ENCODE measurements at regions not wholly inside any gene's neighbourhood (a gene's known extent, or its start where the extent isn't known, plus 50 kb on each side); places are given as distances from the start of the nearest gene placed in this dataset.
"Not testable (repeated sequence)": the region's sequence is repeated elsewhere in the genome, so short reads cannot be mapped to it uniquely, and the experiment has no call there.

DNA sequence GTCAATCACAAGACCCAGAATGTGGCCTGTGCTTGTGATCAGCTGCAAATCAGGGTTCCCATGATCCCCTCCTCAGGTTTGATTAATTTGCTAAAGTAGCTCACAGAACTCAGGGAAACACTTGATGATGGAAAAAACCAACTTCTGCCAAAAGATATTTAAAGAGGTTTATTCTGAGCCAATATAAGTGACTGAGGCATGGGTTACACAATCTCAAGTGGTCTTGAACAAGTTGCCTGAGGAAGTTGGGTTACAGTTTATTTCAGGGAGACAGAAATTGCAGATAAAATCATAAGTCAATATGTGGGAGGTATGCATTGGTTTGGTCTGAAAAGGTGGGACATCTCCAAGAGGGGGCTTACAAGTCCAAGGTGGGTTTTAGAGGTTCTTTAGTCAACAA is 243.1 kb downstream of the S1PR1 start:
- DNase-seq (ENCODE audit: low read depth) = no peak

DNA sequence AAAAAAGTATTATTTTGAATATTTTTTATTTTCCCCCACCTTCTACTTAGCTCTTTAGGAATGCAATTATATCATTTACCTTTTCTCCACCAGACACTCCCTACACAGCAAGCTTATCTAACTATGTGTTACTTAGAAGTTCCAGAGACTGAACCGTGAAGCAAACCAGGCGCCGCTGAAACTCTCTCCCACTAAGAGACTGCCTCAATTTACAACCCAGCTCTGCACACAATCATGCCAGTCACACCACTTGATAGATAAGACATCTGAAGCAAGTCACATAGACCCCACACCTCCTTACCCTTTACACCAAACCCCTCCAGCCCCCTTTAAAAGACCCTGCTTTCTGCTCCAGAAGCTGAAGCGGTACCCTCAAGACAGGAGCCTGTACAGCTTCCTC is 245.5 kb downstream of the S1PR1 start:
- DNase-seq (ENCODE audit: low read depth) = no peak

DNA sequence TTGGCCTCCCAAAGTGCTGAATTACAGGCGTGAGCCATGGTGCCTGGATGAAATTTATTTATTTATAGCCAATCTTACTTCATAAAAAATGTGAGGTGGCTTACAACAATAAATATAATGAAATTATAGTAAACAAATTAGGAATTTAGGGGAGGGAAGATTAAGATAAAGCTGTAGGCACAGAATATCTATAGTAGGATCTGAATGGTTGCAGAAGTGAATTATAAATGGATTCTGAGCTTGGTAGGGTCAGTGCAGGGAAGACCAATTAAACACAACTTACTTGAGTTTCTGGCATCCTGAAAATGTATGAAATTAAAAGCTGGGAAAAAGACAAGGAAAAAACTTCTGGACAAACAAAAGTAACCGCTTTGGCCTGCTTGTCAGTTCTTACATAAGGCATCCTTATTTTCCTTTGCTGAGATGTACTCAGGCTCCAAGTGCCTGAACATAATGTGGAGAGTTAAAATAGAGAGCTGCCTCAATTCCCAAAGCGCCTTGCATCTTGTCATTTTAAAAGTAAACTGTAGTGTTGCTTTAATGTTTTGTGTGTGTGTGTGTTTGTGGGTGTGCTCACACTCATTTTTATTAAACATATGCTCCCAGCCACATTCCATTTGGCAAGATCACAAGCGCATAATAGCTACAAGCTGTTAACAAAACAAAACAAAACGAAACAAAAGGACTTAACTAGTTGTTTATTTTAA is 247.3 kb downstream of the S1PR1 start:
- no peak for DNase-seq (ENCODE audit: low read depth)

DNA sequence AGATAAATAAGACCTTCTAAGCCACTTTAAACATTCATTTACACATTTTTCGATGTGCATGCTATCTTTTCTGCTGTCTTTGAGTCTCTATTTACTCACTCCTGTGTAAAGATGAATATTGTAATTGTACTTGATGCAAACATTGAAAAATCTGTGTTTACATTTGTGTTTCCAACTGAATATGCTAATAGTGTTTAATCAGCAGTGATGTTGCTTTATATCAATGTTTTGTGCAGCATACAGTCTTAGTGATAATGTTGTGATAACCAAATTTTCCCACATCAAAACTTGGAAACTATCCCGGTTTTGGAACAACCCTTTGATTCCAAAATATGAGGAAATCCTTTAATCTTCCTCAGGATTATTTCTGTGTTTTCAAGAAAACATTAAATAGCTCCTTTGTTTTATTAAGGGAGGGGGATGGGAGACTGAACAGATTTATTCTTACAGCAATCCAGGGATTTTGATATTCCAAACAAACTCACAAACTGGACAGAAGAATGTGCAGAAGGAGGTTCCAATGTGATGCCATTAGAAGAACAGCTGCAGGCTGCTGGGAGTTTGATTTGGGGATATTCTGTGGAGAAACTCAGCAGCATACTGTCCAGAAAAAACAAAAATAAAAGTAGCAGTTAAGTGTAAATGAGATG is 248.0 kb downstream of the S1PR1 start:
- no peak for DNase-seq (ENCODE audit: low read depth)

DNA sequence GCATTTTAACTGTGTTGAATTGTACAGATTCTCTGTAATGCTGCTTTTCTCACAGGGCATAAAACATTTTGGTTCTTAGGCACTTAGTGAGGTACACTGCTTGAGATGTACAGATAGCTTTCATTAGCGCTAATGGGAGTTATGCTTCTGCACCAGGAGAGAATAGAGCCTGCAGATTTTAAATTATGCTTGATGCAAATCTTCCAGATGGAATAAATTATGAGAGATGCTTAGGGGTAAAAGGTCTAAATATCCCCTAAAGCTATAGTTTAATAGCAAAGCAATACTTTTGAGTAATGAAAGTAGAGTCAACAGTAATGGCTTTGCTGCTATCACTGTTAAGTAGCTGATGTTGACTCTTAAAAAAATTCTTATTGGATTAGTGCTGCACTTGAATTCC is 248.9 kb downstream of the S1PR1 start:
- DNase-seq (ENCODE audit: low read depth) = no peak

DNA sequence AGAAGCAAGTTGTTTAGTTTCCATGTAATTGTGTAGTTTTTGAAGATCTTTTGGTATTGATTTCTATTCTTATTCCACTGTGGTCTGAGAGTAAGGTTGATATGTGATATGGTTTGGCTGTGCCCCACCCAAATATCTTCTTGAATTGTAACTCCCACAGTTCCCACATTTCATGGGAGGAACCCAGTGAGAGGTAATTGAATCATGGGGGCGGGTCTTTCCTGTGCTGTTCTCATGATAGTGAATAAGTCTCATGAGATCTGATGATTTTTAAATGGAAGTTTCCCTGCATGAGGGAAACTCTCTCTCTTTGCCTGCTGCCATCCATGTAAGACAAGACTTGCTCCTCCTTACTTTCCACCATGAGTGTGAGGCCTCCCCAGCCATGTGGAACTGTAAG is 255.3 kb downstream of the S1PR1 start:
- DNase-seq (ENCODE audit: low read depth) = not testable (repeated sequence)

DNA sequence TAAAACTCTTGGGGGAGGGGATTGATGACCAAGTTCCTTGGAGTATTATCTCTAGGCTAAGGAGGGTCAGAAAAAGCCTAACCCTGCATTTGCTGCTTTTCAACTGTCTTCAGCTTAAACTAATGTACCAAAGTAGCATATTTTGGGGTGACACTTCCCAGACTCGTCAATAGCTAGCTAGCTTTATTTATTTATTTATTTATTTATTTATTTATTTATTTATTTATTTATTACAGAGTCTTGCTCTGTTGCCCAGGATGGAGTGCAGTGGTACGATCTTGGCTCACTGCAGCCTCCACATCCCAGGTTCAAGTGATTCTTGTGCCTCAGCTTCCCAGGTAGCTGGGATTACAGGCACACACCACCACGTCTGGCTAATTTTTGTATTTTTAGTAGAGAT is 257.1 kb downstream of the S1PR1 start:
- DNase-seq (ENCODE audit: low read depth) = not testable (repeated sequence)

DNA sequence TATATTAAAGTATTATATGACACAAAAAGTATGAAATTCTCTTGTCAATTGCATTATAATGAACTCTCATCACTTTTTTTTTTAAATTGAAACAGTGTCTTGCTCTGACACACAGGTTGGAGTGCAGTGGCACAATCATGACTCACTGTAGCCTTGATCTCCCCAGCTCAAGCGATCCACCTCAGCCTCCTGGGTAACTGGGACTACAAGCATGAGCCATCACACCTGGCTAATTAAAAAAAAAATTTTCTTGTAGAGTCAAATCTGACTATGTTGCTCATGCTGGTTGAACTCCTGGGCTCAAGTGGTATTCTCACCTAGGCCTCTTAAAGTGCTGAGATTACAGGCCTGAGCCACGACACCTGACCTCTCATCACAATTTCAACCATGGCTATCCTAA is 259.3 kb downstream of the S1PR1 start:
- no peak for DNase-seq (ENCODE audit: low read depth)

DNA sequence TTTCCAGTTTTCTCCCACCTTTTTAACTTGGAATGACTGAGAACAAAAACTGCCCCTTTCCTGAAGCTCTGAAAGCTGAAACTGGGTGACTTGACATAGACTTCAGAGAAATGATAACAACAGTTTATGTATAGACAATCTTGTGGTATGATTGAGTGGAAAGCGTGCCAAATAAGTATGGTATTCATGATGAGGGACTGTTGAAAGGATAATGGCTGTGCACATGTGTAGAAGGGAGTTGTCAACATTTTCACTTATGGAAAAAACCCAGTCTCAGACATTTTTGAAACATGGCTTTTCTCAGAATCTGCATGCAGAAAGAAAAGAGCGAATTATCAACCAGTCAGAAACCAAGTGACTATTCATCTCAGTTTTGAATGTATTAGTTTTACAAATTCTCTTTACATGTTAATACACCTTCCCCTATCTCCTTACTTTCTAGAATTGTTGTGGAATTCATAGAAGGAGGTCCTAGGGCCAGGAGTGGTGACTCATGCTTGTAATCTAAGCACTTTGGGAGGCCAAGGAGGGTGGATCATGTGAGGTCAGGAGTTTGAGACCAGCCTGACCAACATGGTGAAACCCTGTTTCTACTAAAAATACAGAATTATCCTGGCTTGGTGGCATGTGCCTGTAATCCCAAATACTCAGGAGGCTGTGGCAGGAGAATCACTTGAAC is 261.2 kb downstream of the S1PR1 start:
- no peak for DNase-seq (ENCODE audit: low read depth)

DNA sequence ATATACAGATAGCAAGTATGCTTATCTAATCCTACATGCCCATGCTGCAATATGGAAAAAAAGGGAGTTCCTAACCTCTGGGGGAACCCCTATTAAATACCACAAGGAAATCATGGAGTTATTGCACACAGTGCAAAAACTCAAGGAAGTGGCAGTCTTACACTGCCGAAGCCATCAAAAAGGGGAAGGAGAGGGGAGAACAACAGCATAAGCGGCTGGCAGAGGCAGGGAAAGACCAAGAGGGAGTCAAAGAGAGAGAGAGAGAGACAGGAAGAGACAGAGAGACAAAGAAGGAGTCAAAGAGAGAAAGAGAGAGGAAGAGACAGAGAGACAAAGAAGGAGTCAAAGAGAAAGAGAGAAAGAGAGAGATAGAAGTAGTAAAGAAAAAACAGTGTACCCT is 267.3 kb downstream of the S1PR1 start:
- not testable (repeated sequence) for DNase-seq (ENCODE audit: low read depth)

DNA sequence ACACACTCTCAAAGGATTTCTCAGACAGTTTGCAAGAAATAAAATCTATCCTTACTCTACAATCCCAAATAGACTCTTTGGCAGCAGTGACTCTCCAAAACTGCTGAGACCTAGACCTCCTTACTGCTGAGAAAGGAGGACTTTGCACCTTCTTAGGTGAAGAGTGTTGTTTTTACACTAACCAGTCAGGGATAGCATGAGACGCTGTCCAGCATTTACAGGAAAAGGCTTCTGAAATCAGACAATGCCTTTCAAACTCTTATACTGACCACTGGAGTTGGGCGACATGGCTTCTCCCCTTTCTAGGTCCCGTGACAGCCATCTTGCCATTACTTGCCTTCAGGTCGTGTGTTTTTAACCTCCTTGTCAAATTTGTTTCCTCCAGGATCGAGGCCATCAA is 268.4 kb downstream of the S1PR1 start:
- DNase-seq (ENCODE audit: low read depth) = not testable (repeated sequence)

DNA sequence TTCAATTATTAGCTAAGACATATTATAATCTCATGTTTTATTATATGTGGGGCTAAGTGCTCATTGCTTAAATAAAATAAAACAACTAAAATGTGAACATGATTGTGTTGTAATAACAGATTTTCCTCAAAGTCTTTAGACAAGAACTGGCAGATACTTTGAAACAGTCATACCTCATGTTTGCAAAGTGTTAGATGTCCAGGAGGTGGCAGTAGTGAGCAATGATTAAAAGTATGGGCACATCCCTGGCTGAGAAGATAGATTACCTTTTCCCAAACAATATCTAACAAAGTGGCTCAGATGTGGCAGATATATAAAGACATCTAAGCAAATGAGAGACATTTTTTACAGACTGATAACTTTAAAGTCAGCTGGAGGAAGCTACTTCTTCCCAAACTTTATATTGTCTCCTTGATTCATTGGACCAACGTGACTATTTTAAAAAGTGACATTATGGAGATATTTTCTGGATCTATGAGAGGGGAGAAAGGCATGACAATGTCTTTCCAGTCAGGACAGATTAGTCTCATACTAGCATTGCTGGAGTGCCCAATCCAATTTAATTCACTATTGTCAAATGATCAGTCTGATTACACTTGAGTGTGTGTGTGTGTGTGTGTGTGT is 269.8 kb downstream of the S1PR1 start:
- peak; percentile 48 for DNase-seq (ENCODE audit: low read depth)

DNA sequence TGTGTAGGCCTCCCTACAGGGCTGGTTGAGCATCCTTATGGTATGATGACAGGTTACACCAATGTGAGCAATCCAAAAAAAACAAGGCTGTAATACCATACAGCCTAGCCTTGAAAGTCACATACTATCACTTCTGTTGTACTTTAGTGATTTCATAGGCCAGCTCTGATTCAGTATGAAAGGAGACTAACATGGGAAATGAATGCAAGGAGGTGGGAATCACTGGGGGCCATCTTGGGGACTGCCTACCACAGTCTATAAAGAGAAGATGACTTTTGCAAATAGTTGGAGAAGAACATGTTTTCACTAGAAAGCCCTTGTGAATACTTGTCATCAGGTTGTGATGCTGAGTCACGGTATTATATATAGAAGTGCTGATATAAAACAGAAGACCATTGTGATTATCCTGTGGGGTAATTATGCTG is 270.7 kb downstream of the S1PR1 start:
- DNase-seq (ENCODE audit: low read depth) = no peak

DNA sequence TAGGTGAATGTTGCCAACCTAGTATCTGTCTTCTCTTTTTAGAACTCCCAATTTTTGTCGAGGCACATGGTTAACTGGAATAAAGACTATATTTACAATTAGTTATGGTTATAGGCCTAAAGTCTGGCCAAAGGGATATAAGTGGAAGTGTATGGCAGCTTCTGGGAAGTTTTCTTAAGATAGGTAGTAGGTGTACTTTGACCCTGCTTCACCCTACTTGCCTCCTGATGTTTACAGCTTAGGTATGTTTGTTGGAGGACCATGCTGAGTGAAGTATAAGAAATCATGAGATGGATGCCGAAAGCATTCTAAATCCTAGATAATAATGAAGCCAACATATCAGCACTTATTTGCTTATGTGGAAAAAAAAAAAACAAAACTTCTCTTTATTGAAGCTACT is 272.1 kb downstream of the S1PR1 start:
- DNase-seq (ENCODE audit: low read depth) = no peak

DNA sequence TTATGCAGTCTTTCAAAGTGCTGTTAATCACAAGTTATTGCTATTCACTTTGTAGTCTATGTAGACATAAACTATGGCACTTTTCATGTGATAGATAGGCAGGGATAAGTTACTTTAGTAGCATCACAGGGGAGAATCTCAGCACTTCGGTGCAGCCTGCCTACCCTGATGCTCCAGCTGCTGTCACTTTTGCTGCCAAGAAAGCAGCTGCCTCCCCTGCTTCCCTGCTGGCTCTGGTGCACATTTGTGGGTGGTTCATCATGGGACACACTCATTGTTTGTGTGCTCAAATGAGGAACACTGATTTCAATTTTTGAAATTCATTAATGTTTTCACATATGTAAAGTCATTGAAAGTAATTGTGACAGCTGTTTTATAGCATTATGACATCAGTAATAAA is 272.6 kb downstream of the S1PR1 start:
- DNase-seq (ENCODE audit: low read depth) = peak; percentile 8

DNA sequence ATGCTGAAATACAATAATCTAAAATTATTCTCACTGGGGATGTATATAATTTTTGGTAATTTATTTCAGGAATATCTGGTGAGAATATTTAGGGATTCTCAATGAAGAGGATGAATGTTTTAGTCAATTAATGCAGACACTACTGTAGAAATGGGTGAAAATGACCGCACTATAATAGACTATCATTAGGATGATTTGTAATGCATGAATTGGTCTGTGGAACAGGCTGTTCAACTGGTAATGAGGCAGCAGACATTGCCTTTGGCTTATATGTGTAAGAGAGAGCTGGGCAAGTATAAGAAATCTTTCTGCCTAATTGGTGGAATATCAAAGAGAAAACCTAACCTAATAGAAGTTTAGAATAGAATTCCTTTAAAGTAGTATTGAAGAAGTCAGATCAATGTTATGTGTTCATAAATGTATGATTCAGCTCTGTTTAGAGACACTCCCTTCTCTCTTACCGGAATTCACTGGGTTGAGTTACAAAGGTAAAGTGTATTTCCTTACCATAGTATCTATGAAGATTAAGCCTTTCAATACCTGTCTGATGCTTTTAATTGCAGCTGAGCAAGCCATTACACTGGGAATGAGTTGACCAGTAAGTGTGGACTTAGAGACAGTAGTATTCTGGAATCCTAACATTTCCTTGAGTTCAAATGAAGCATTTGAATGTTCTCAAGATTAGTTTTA is 274.5 kb downstream of the S1PR1 start:
- DNase-seq (ENCODE audit: low read depth) = no peak

DNA sequence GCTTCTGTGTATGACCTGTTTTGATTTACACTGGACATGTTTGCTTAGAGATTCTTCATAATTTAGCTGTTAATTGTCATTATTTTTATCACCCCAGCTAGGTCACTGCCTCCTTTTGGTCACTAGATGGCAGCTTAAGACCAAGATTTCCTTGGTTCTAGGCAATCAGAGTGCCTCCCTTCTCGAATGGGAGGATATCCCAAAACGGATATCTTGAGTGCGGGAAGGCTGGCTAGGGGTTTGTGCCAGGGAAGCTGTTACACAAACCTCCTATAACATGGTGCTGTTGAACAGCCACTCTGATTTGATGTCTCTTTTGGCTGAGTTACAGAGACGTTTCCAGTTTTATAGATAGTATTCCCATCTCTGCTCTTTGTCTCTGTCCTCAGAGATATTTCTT is 283.5 kb downstream of the S1PR1 start:
- peak; percentile 45 for DNase-seq (ENCODE audit: low read depth)

DNA sequence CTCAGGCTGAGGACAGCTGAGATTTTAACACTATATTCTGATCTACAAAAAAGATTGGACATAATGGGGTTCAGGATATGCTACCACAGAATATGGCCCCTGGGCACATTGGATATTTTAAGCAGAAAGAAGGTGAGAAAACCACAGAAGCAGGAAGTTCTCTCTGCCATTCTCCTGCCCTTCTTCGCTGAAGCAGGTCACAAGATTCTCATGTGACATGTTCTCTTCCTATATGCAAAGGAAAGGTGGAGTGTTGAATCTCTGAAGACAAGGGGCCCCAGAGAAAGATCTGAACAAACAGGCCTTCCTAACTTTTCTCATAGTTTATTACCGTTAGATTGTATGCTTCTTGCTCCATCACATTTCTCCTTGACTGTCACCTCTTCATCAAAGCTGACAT is 285.7 kb downstream of the S1PR1 start:
- DNase-seq (ENCODE audit: low read depth) = no peak

DNA sequence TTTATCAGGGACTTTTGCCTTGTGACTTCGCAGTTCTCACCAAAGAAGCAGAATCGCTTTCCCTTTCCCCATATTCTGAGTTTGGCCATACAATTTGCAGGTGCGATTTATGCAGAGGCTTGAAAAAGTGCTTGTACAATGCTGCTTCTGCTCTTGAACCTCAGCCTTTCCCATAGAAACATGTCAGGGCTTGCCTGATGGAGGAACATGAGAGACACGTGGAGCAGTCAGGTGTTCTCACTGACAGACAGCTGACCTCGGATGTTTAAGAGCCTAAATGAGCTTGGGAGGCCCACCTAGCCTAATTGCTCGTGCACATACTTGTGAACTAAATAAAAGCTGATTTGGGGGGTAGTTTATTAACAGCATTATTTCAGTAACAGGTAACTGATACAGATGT is 290.0 kb downstream of the S1PR1 start:
- no peak for DNase-seq (ENCODE audit: low read depth)

DNA sequence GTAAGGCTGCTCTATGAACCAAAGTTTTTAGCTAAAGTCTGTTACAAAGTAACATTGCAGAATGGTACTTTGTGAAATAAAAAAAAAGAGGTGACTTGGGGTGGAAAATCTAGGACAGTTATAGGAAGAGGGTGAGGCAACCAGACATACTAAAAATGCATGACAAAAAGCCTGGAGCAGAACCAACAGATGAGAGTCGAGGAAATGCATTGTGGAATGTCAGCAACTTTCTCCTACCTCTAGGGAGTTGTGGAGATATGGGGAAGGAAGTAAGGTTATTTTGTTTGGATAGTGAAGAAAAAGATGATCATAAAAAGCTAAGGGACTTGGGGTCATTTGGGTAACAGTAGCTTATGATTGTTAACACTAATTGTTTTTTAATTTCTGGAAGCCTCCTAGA is 295.6 kb downstream of the S1PR1 start:
- DNase-seq (ENCODE audit: low read depth) = no peak

DNA sequence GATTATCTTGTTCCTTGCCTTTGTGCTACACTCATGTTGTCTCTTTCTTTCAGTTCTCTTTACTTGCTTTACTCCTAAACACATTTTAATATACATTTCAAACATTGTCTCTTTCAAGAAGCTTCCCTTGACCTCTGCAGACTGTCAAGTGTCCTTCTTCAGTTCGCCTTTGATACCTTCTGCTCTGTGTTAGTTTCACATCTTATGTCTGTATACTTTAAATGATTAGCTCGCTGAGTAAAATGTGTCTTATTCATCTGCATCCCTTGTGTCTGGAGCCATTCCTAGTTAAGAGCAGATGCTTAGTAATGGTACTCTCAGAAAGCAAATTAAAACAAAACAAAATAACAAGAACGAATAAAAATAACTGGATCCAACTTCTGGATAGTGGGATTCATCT is 303.3 kb downstream of the S1PR1 start:
- no peak for DNase-seq (ENCODE audit: low read depth)

DNA sequence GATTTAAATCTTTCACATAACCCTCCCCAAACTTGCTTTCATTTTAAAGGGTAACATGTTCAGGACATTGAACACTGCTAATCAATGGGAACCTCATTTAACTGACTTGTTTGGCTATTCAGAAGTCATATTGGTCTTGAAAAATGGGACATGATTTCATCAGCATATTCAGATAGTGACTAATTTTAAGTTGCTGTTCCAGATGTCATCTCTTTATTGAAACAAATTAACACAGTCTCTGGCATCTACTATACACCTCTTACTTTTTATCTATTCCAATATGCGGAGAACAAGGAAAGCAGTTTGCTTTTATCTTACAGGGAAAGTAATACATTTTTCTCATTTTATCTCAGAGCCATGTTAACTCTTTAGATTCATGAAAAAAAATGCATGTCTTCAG is 310.1 kb downstream of the S1PR1 start:
- DNase-seq (ENCODE audit: low read depth) = no peak
